A549 (cell line): ENCODE measurements at regions not wholly inside any gene's neighbourhood (a gene's known extent, or its start where the extent isn't known, plus 50 kb on each side); places are given as distances from the start of the nearest gene placed in this dataset.

Experiments used
- ATAC-seq, 2 experiments: fragments of 200-7000 bp in 1 of 2; fragments of >200 bp in 1 of 2; cut with Nextera tagmentation in 1 of 2; cut with Tn5 transposase in 1 of 2; 3 replicates each; pipeline versions ENCODE4 v1.8.0 to v1.9.1; 2018 to 2020; ENCODE audit warnings: mild to moderate bottlenecking in 1 of 2, moderate library complexity in 1 of 2
- CTCF ChIA-PET: fragments of 300-600 bp; sonication (Branson Sonifier 250); formaldehyde crosslinking; extraction: SDS; loops from one replicate; lab custom pipeline; 2021; ENCODE audit warnings: antibody characterized with exemption, inconsistent platforms; lab: Yijun Ruan, JAX
- POLR2A ChIA-PET: fragments of 350-600 bp; formaldehyde crosslinking; extraction: SDS; loops from one replicate; lab custom pipeline; 2021; ENCODE audit warnings: antibody characterized with exemption, inconsistent platforms; lab: Yijun Ruan, JAX
- DNase-seq, 2 experiments: peaks; one replicate each; pipeline versions ENCODE4 v3.0.0 to v3.0.0-alpha.2; 2011 to 2016; ENCODE audit warnings: low read depth in 1 of 2, low spot score in 1 of 2
- FAIRE-seq: peaks from 2 replicates; lab custom pipeline; 2011; peaks lifted over from hg19 to GRCh38; lab: Jason Lieb, UNC
- H3K27ac ChIP-seq, 2 experiments: fragments of >200 bp; sonication (Bioruptor Twin); formaldehyde crosslinking; 3 replicates each; pipeline ENCODE4 v1.5.1; 2016 to 2017
- H3K4me1 ChIP-seq: fragments of >200 bp; sonication (Bioruptor Twin); formaldehyde crosslinking; 3 replicates; pipeline ENCODE4 v1.6.1; 2016
- H3K4me2 ChIP-seq: fragments of >200 bp; sonication (Bioruptor Twin); formaldehyde crosslinking; 3 replicates; pipeline ENCODE4 v1.6.1; 2016
- H3K4me3 ChIP-seq: fragments of >200 bp; sonication (Bioruptor Twin); formaldehyde crosslinking; 3 replicates; pipeline ENCODE4 v1.5.1; 2016
- H3K9me3 ChIP-seq: fragments of >200 bp; sonication (Bioruptor Twin); formaldehyde crosslinking; 3 replicates; pipeline ENCODE4 v1.6.1; 2016
- CBX8 ChIP-seq: fragments of 200-600 bp; sonication (generic); IDR thresholded peaks from 2 replicates; pipeline ENCODE4 v1.6.1; 2016
- CEBPB ChIP-seq, 2 experiments: fragments of >200 bp in 1 of 2; sonication (Bioruptor Twin) in 1 of 2; formaldehyde crosslinking in 1 of 2; IDR thresholded peaks; 2 replicates each; pipeline ENCODE4 v1.6.1; 2012 to 2016
- CHD2 ChIP-seq: fragments of 150-350 bp; IDR thresholded peaks from 2 replicates; pipeline ENCODE4 v1.6.1; 2014; ENCODE audit warnings: low read length; ENCODE audit not compliant: partially characterized antibody
- CHD4 ChIP-seq: fragments of 200-600 bp; sonication (generic); IDR thresholded peaks from 2 replicates; pipeline ENCODE4 v1.6.1; 2016; ENCODE audit warnings: antibody characterized with exemption, mild to moderate bottlenecking, borderline replicate concordance
- EHMT2 ChIP-seq: fragments of 200-600 bp; sonication (generic); IDR thresholded peaks from 2 replicates; pipeline ENCODE4 v1.6.1; 2016; ENCODE audit warnings: antibody characterized with exemption, low read depth, mild to moderate bottlenecking, moderate library complexity
- EP300 ChIP-seq, 2 experiments: fragments of >200 bp; sonication (Bioruptor Twin); formaldehyde crosslinking; IDR thresholded peaks; 2 replicates in 1 of 2; 3 replicates in 1 of 2; pipeline ENCODE4 v1.6.1; 2016 to 2017
- ESRRA ChIP-seq: fragments of 150-350 bp; IDR thresholded peaks from 2 replicates; pipeline ENCODE4 v1.6.1; 2014; ENCODE audit warnings: mild to moderate bottlenecking, low read length, borderline replicate concordance
- FOSB ChIP-seq: fragments of 250-450 bp; sonication (Bioruptor Pico); IDR thresholded peaks from 2 replicates; pipeline ENCODE4 v1.5.0; 2020; ENCODE audit warnings: mild to moderate bottlenecking, moderate library complexity
- FOXS1 ChIP-seq: fragments of 250-450 bp; sonication (Bioruptor Pico); IDR thresholded peaks from 2 replicates; pipeline ENCODE4 v1.5.0; 2020; ENCODE audit warnings: mild to moderate bottlenecking, moderate library complexity
- GATA3 ChIP-seq: IDR thresholded peaks from 2 replicates; pipeline ENCODE4 v1.6.1; 2012; ENCODE audit warnings: borderline replicate concordance
- HDAC2 ChIP-seq: fragments of 200-600 bp; sonication (generic); IDR thresholded peaks from 2 replicates; pipeline ENCODE4 v1.6.1; 2016
- HEYL ChIP-seq: fragments of 250-450 bp; sonication (Bioruptor Pico); IDR thresholded peaks from 2 replicates; pipeline ENCODE4 v1.8.0; 2021; ENCODE audit warnings: mild to moderate bottlenecking, moderate library complexity
- HOXA7 ChIP-seq: fragments of 250-450 bp; sonication (Bioruptor Pico); IDR thresholded peaks from 2 replicates; pipeline ENCODE4 v1.5.0; 2020; ENCODE audit warnings: mild to moderate bottlenecking, moderate library complexity
- HOXB13 ChIP-seq: fragments of 250-450 bp; sonication (Bioruptor Pico); IDR thresholded peaks from 2 replicates; pipeline ENCODE4 v1.5.0; 2020; ENCODE audit warnings: low read depth, mild to moderate bottlenecking, moderate library complexity
- JUN ChIP-seq, 2 experiments: fragments of >200 bp; sonication (Bioruptor Twin); formaldehyde crosslinking; IDR thresholded peaks; 2 replicates in 1 of 2; 3 replicates in 1 of 2; pipeline ENCODE4 v1.6.1; 2016 to 2017
- KDM1A ChIP-seq: fragments of 200-600 bp; sonication (generic); IDR thresholded peaks from 2 replicates; pipeline ENCODE4 v1.6.1; 2016; ENCODE audit warnings: low read depth, mild to moderate bottlenecking
- KDM5A ChIP-seq: fragments of 200-600 bp; sonication (generic); IDR thresholded peaks from 2 replicates; pipeline ENCODE4 v1.6.1; 2016; ENCODE audit warnings: antibody characterized with exemption, mild to moderate bottlenecking
- NFE2L2 ChIP-seq: fragments of 150-350 bp; conservative IDR thresholded peaks from 2 replicates; pipeline ENCODE4 v1.6.1; 2014; ENCODE audit warnings: low read length
- NR3C1 ChIP-seq: fragments of >200 bp; sonication (Bioruptor Twin); formaldehyde crosslinking; IDR thresholded peaks from 3 replicates; pipeline ENCODE4 v1.6.1; 2017
- PHF8 ChIP-seq: fragments of 200-600 bp; sonication (generic); IDR thresholded peaks from 2 replicates; pipeline ENCODE4 v1.6.1; 2016; ENCODE audit warnings: low read depth, mild to moderate bottlenecking, antibody characterized with exemption, moderate library complexity, borderline replicate concordance
- RARB ChIP-seq: fragments of 250-450 bp; sonication (Bioruptor Pico); IDR thresholded peaks from 2 replicates; pipeline ENCODE4 v1.8.0; 2021; ENCODE audit warnings: mild to moderate bottlenecking, moderate library complexity
- SMC3 ChIP-seq: fragments of >200 bp; sonication (Bioruptor Twin); formaldehyde crosslinking; IDR thresholded peaks from 3 replicates; pipeline ENCODE4 v1.6.1; 2018; ENCODE audit warnings: inconsistent platforms
- SREBF2 ChIP-seq: fragments of 450-650 bp; IDR thresholded peaks from 2 replicates; pipeline ENCODE4 v1.6.1; 2014; ENCODE audit warnings: mild to moderate bottlenecking, moderate library complexity
- TFCP2L1 ChIP-seq: fragments of 250-450 bp; sonication (Bioruptor Pico); IDR thresholded peaks from 2 replicates; pipeline ENCODE4 v1.5.0; 2021; ENCODE audit warnings: mild to moderate bottlenecking
- TP53 ChIP-seq: fragments of 250-450 bp; sonication (Bioruptor Pico); IDR thresholded peaks from 2 replicates; pipeline ENCODE4 v1.5.0; 2021; ENCODE audit warnings: mild to moderate bottlenecking, moderate library complexity
- ZC3H11A ChIP-seq: fragments of 450-650 bp; IDR thresholded peaks from 2 replicates; pipeline ENCODE4 v1.6.1; 2014; ENCODE audit warnings: antibody characterized with exemption, mild to moderate bottlenecking
- ZFP36 ChIP-seq: fragments of 450-650 bp; IDR thresholded peaks from 2 replicates; pipeline ENCODE4 v1.6.1; 2014; ENCODE audit warnings: borderline replicate concordance; ENCODE audit not compliant: partially characterized antibody
- WGBS: methylation state at CpG from one replicate; pipeline ENCODE4 v1.1.6; 2017; ENCODE audit errors: missing lambda C conversion rate; 5-methylcytosine and 5-hydroxymethylcytosine counted together
- TF ChIP-seq, protein P1 (sequence below): IDR thresholded peaks from 2 replicates; pipeline ENCODE4 v1.6.1; 2012
- TF ChIP-seq, protein P2 (sequence below): fragments of 250-450 bp; sonication (Bioruptor Pico); IDR thresholded peaks from 2 replicates; pipeline ENCODE4 v1.5.0; 2020; ENCODE audit warnings: low read depth, mild to moderate bottlenecking, moderate library complexity
- TF ChIP-seq, protein P3 (sequence below): fragments of 150-350 bp; IDR thresholded peaks from 2 replicates; pipeline ENCODE4 v1.6.1; 2014; ENCODE audit warnings: low read depth, mild to moderate bottlenecking, low read length
- TF ChIP-seq, protein P4 (sequence below): fragments of >200 bp; sonication (Bioruptor Twin); formaldehyde crosslinking; IDR thresholded peaks from 2 replicates; pipeline ENCODE4 v1.6.1; 2016
- TF ChIP-seq, protein P5 (sequence below): IDR thresholded peaks from 2 replicates; pipeline ENCODE4 v1.6.1; 2012

DNA sequence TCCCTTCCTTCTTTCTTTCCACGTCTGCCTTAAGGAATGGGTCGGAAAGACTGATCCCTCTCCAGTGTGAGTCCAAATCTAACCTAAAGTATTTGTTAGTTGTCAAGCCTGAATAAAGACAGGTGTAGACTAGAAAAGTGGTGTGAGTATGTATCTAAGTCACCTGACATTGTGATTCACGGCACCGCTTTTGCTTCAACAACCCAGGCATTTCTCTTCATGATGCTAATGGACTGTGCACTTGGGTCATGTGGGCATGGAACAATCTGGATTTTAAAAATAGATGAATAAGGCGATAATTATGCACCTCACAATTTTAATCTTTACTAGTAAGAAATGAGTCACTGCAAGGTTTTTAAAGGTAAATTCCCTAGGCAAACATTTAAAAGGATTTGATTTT, 107.5 kb downstream of the LIPG start:
- TF ChIP-seq FOSB (no peak), NFE2L2 (no peak), RARB (CRISPR knock-in tag) (no peak), CEBPB (IDR thresholded peaks at IDR 0.05) (no peak), ESRRA (no peak), HDAC2 (no peak), CBX8 (no peak), HEYL (CRISPR knock-in tag) (no peak), PHF8 (no peak)
- TF ChIP-seq, protein P1, sequence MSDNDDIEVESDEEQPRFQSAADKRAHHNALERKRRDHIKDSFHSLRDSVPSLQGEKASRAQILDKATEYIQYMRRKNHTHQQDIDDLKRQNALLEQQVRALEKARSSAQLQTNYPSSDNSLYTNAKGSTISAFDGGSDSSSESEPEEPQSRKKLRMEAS: no peak
- ChIA-PET POLR2A (no interaction called here), CTCF (interaction anchor here (0.6 kb wide), 1 partner anchor 158 kb away, joined by 3 read pairs; no protein-coding TSS in a partner anchor)
- no peaks in the 10 kb centered on the region for H3K9me3 ChIP-seq
- H3K4me2 ChIP-seq: no peak overlapping the region
- no peaks in the 10 kb centered on the region for H3K4me1 ChIP-seq
- no peak for DNase-seq
- FAIRE-seq: no peak
- 71% methylated on average over 5 of the region's 5 CpGs for WGBS
- no peak overlapping the region for H3K4me3 ChIP-seq
- H3K27ac ChIP-seq: no peak overlapping the region
- ATAC-seq: no peak

DNA sequence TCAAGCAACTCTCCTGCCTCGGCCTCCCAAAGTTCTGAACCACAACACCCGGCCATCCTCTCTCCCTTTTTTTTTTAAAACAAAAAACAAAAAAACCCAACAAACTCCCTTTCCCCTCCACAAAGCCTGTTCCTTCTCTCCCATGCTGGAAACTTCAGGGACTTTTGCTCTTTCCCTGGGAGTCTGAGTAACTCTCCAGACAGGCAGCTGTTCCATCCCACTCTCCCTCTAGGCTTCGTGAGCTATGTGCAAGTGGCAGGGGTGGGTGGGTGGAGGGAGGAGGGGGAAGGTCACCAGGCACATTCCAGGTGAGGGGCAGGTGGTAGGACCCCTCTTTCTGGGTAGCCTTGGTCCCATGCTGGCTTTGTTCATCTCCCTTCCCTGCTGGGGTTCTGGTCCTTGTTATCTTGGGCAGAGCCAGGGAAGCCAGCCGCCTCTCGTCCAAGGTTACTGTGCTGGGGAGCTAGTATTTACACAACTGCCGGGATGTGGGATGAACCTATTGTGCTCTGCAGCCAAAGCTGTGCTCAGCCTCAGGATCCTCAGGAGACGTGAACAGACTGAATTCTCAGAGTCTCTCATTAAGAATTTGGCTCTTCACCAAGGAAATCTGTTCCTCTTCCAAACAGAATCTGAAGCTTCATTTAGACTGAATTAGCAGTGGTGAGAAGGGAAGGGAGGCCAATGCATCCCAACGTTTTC, 106.9 kb downstream of the LIPG start:
- H3K4me1 ChIP-seq: no peaks in the 10 kb centered on the region
- CTCF ChIA-PET: interaction anchor here (0.6 kb wide), 1 partner anchor 158 kb away, joined by 3 read pairs; no protein-coding TSS in a partner anchor
- no peak for DNase-seq
- H3K4me3 ChIP-seq: no peak overlapping the region
- no peaks in the 10 kb centered on the region for H3K9me3 ChIP-seq
- H3K27ac ChIP-seq: no peak overlapping the region
- no peak for TF ChIP-seq HOXA7
- TF ChIP-seq, all 56 proteins: peak for 0
- WGBS: 42% methylated on average over 8 of the region's 8 CpGs
- no peak for ATAC-seq
- no peak overlapping the region for H3K4me2 ChIP-seq
- FAIRE-seq: no peak
- POLR2A ChIA-PET: no interaction called here

DNA sequence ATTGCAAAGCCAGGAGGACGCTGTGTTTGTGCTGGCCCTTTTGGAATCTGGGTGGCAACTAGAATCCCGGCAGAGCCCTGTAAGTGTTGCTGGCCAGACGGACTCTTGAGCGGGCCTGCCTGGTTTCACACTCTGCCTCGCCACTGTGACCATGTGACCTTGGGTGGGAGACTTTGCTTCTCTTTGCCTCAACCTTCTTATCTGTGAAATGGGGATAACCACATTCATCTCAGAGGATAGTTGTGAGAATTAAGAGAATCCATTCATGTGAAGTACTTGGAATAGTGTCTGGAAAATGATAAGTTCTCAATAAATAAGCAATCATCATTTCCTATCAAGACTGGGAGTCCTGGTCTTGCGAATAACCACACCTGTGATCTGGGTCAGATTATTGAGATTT, 105.6 kb downstream of the LIPG start:
- WGBS: 69% methylated on average over 5 of the region's 6 CpGs
- ATAC-seq: no peak

DNA sequence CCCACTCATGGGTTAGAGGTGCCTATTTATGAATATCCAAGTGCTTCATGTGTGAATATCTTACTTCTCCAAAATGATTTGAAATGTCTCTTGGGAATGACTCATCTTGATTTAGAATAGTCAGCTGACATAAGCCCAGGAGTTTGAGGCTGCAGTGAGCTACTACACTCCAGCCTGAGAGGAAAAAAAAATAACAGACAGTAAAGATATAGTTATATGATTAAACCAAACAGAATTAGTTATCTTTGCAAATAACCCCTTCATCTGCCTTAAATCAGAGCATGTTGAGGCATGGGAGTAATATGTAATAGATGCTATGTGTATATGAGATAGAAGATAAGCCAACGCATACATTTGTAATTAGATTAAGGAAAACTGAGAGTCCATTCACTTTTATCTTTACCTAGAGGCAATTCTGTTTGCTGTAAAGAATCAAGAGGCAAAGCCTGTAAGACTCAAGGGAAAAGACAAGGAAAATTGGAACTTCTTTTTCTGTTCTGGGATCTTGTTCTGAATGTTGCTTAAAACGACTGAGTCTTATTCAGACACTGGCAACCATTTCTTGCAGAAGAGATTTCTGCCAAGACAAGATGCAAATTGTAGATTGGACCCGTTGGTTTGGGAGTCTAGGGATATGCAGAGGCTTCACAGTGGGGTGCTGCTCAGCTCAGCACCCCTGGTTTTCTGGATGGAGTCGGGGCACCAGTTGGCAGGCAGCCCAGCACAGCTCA, 104.4 kb downstream of the LIPG start:
- FAIRE-seq: no peak
- Histone ChIP-seq H3K9me3 (no peaks in the 10 kb centered on the region), H3K4me2 (no peak overlapping the region), H3K27ac (no peak overlapping the region), H3K4me3 (no peak overlapping the region), H3K4me1 (no peaks in the 10 kb centered on the region)
- 29% methylated on average over 4 of the region's 4 CpGs for WGBS
- POLR2A ChIA-PET: no interaction called here
- no peak for ATAC-seq
- no peak for DNase-seq
- CTCF ChIA-PET: no interaction called here
- no peak for TF ChIP-seq EHMT2
- TF ChIP-seq TP53 (CRISPR knock-in tag): no peak
- no peak for TF ChIP-seq TFCP2L1 (CRISPR knock-in tag)
- no peak for TF ChIP-seq CEBPB (IDR thresholded peaks at IDR 0.05)
- no peak for TF ChIP-seq HOXB13 (CRISPR knock-in tag)
- TF ChIP-seq, protein P2, sequence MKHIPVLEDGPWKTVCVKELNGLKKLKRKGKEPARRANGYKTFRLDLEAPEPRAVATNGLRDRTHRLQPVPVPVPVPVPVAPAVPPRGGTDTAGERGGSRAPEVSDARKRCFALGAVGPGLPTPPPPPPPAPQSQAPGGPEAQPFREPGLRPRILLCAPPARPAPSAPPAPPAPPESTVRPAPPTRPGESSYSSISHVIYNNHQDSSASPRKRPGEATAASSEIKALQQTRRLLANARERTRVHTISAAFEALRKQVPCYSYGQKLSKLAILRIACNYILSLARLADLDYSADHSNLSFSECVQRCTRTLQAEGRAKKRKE (CRISPR knock-in tag): no peak
- TF ChIP-seq, protein P3, sequence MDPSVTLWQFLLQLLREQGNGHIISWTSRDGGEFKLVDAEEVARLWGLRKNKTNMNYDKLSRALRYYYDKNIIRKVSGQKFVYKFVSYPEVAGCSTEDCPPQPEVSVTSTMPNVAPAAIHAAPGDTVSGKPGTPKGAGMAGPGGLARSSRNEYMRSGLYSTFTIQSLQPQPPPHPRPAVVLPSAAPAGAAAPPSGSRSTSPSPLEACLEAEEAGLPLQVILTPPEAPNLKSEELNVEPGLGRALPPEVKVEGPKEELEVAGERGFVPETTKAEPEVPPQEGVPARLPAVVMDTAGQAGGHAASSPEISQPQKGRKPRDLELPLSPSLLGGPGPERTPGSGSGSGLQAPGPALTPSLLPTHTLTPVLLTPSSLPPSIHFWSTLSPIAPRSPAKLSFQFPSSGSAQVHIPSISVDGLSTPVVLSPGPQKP: no peak
- TF ChIP-seq RARB (CRISPR knock-in tag): no peak
- no peak for TF ChIP-seq NR3C1
- no peak for TF ChIP-seq ZC3H11A
- no peak for TF ChIP-seq EP300 (IDR thresholded peaks at IDR 0.05)
- no peak for TF ChIP-seq CHD2
- no peak for TF ChIP-seq SREBF2

More for the DNA sequence above, 105.6 kb downstream of the LIPG start:
- DNase-seq: no peak
- ChIA-PET POLR2A (no interaction called here), CTCF (no interaction called here)
- H3K27ac ChIP-seq: no peak overlapping the region
- no peak for FAIRE-seq
- H3K4me3 ChIP-seq: no peak overlapping the region
- no peak overlapping the region for H3K4me2 ChIP-seq
- no peaks in the 10 kb centered on the region for H3K9me3 ChIP-seq
- no peaks in the 10 kb centered on the region for H3K4me1 ChIP-seq
- TF ChIP-seq ZFP36 (no peak), ZC3H11A (no peak), CHD2 (no peak), CHD4 (no peak), FOXS1 (CRISPR knock-in tag) (no peak), KDM1A (no peak), FOSB (no peak), GATA3 (no peak), SMC3 (no peak), HDAC2 (no peak), SREBF2 (no peak), HEYL (CRISPR knock-in tag) (no peak), KDM5A (no peak), JUN (IDR thresholded peaks at IDR 0.05) (no peak)
- TF ChIP-seq, protein P4, sequence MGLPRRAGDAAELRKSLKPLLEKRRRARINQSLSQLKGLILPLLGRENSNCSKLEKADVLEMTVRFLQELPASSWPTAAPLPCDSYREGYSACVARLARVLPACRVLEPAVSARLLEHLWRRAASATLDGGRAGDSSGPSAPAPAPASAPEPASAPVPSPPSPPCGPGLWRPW: no peak
- TF ChIP-seq, protein P5, sequence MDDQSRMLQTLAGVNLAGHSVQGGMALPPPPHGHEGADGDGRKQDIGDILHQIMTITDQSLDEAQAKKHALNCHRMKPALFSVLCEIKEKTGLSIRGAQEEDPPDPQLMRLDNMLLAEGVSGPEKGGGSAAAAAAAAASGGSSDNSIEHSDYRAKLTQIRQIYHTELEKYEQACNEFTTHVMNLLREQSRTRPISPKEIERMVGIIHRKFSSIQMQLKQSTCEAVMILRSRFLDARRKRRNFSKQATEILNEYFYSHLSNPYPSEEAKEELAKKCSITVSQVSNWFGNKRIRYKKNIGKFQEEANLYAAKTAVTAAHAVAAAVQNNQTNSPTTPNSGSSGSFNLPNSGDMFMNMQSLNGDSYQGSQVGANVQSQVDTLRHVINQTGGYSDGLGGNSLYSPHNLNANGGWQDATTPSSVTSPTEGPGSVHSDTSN: no peak
